SK-N-SH (cell line): ENCODE measurements at regions not wholly inside any gene's neighbourhood (a gene's known extent, or its start where the extent isn't known, plus 50 kb on each side); places are given as distances from the start of the nearest gene placed in this dataset.
"Not testable (repeated sequence)": the region's sequence is repeated elsewhere in the genome, so short reads cannot be mapped to it uniquely, and the experiment has no call there.

ENCODE experiments used
- CTCF ChIA-PET: fragments of 300-600, 350-600 bp; formaldehyde crosslinking; extraction: SDS; loops from one replicate; lab custom pipeline; 2021; lab: Yijun Ruan, JAX
- POLR2A ChIA-PET: fragments of 350-600 bp; sonication (Branson Sonifier 250); formaldehyde crosslinking; extraction: SDS; loops from one replicate; lab custom pipeline; 2020; ENCODE audit warnings: antibody characterized with exemption, inconsistent platforms; lab: Yijun Ruan, JAX
- DNase-seq: peaks from one replicate; pipeline ENCODE4 v3.0.0; 2012
- H2AFZ ChIP-seq: fragments of 200-600 bp; sonication (generic); 2 replicates; pipeline ENCODE4 v1.8.1; 2016; ENCODE audit warnings: antibody characterized with exemption, mild to moderate bottlenecking, low read depth
- H3F3A ChIP-seq: fragments of 200-600 bp; sonication (generic); replicated peaks from 2 replicates; pipeline ENCODE3; 2016; ENCODE audit warnings: antibody characterized with exemption, mild to moderate bottlenecking; ENCODE audit not compliant: insufficient read depth
- H3K27ac ChIP-seq, 2 experiments: fragments of 200-500 bp in 1 of 2; fragments of 200-600 bp in 1 of 2; sonication (Bioruptor generic) in 1 of 2; sonication (generic), shearing (Covaris generic) in 1 of 2; 2 replicates each; pipeline versions ENCODE4 v1.5.1 to v1.6.1; 2014 to 2016; ENCODE audit warnings: low read depth in 2 of 2, inconsistent platforms in 1 of 2, low read length in 1 of 2, mild to moderate bottlenecking in 1 of 2, mixed read lengths in 1 of 2
- H3K27me3 ChIP-seq: fragments of 200-600 bp; sonication (generic), shearing (Covaris generic); 2 replicates; pipeline ENCODE4 v1.6.1; 2016; ENCODE audit warnings: mixed run types; ENCODE audit not compliant: insufficient read depth
- H3K36me3 ChIP-seq, 2 experiments: fragments of 200-500 bp in 1 of 2; fragments of 200-600 bp in 1 of 2; sonication (Bioruptor generic) in 1 of 2; sonication (generic) in 1 of 2; replicated peaks in 1 of 2; 2 replicates each; pipeline versions ENCODE3 to v1.5.1; 2014 to 2016; ENCODE audit warnings: low read length in 1 of 2, mild to moderate bottlenecking in 1 of 2; ENCODE audit not compliant: insufficient read depth in 2 of 2, control insufficient read depth in 1 of 2
- H3K4me1 ChIP-seq, 2 experiments: fragments of 200-500 bp in 1 of 2; fragments of 200-600 bp in 1 of 2; sonication (Bioruptor generic) in 1 of 2; sonication (generic), shearing (Covaris generic) in 1 of 2; 2 replicates each; pipeline versions ENCODE4 v1.5.1 to v1.6.1; 2014 to 2016; ENCODE audit warnings: low read depth in 1 of 2, low read length in 1 of 2, mixed run types in 1 of 2; ENCODE audit not compliant: insufficient read depth in 2 of 2, control insufficient read depth in 1 of 2
- H3K4me2 ChIP-seq: fragments of 200-600 bp; sonication (generic), shearing (Covaris generic); 2 replicates; pipeline ENCODE4 v1.6.1; 2017; ENCODE audit warnings: mixed run types
- H3K4me3 ChIP-seq, 2 experiments: fragments of 200-500 bp in 1 of 2; fragments of 200-600 bp in 1 of 2; sonication (Bioruptor generic) in 1 of 2; sonication (generic), shearing (Covaris generic) in 1 of 2; 2 replicates each; pipeline versions ENCODE4 v1.5.1 to v1.8.1; 2014 to 2016; ENCODE audit warnings: low read depth in 2 of 2, inconsistent platforms in 1 of 2, low read length in 1 of 2, mild to moderate bottlenecking in 1 of 2, mixed read lengths in 1 of 2, moderate library complexity in 1 of 2
- H3K79me2 ChIP-seq: fragments of 200-600 bp; sonication (generic); 2 replicates; pipeline ENCODE4 v1.8.1; 2017; ENCODE audit warnings: mild to moderate bottlenecking; ENCODE audit not compliant: insufficient read depth
- H3K9ac ChIP-seq: fragments of 200-600 bp; sonication (generic); 2 replicates; pipeline ENCODE4 v1.6.1; 2017; ENCODE audit warnings: mixed run types
- H3K9me2 ChIP-seq: fragments of 200-600 bp; sonication (generic); 2 replicates; pipeline ENCODE4 v1.6.1; 2017; ENCODE audit warnings: mixed run types
- H3K9me3 ChIP-seq: fragments of 200-600 bp; sonication (generic); 2 replicates; pipeline ENCODE4 v1.6.1; 2017; ENCODE audit warnings: mixed run types, mild to moderate bottlenecking, moderate library complexity
- H4K20me1 ChIP-seq: fragments of 200-600 bp; sonication (generic); 2 replicates; pipeline ENCODE4 v1.6.1; 2017; ENCODE audit warnings: mild to moderate bottlenecking, mixed run types; ENCODE audit not compliant: insufficient read depth
- WGBS: methylation state at CpG from one replicate; pipeline ENCODE4 v1.1.6; 2017; ENCODE audit warnings: low lambda C conversion rate; 5-methylcytosine and 5-hydroxymethylcytosine counted together

DNA sequence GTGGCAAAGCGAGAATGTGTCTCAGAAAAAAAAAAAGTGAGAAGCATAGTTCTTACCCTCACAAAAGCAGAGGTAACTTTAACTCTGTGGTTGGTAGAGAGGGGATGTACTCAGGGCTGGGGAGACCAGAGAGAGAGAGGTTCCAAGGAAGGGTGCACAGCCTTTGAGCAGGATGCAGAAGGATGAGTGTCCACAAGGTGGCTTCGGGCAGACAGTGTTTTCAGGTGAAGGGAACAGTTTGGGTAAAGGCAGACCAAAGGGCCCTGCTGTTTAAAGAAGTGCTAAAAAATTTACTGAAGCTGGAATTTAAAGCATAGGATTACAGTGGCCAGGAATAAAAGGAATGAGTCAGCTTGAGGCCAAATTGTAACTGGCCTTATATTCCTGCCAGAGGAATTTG lies 2240.6 kb downstream of the EPHA3 start:
- H3K9me2 ChIP-seq, H3K4me2 ChIP-seq, H3K27me3 ChIP-seq, POLR2A ChIA-PET, H3K9me3 ChIP-seq, H3K27ac ChIP-seq, H3K79me2 ChIP-seq, H3F3A ChIP-seq, H3K4me3 ChIP-seq, DNase-seq, H4K20me1 ChIP-seq, H2AFZ ChIP-seq, H3K9ac ChIP-seq, H3K36me3 ChIP-seq, CTCF ChIA-PET, H3K4me1 ChIP-seq: not testable (repeated sequence)
- 0% methylated on average over 2 of the region's 2 CpGs for WGBS

DNA sequence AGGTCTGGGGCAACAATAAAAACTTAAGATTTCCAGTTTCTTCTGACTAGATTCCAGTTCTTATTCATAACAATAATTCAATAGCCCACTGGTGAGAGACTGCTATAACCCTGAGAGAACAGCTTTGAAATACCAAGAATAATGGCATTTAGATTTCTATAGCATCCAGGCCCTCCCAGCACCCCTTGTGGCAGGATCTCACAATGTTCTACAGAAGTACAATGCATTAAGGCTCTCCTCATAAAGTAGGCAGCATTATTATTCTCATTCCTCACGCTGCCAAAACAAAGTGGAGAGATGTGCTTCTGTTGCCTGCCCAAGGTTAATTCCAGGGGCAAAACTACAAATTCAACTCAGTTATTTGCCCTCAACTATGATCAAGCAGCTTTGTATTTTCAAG lies 2241.7 kb downstream of the EPHA3 start:
- H3K27ac ChIP-seq, CTCF ChIA-PET: not testable (repeated sequence)

DNA sequence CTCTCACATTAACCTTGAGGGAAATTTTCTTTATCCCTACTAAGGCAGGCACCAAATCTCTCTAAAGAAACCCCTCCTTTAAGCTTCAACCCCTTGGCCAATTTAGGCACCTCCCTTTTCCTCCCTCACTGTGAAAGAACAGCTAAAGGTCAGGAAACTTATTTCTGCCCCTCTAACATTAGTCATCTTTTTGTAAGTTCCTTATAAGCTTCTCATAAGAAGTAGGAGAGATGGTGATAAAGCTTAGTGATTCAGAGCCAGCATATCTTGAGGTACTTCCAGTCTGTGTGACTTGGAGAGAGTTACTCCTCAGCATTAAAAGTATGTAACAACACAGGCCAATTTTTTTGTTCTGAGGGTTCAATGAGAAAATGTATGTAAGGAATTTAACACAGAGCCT lies 2244.7 kb downstream of the EPHA3 start:
- H3K27me3 ChIP-seq, H3K36me3 ChIP-seq, H3K79me2 ChIP-seq, POLR2A ChIA-PET, H3K4me1 ChIP-seq, DNase-seq, H3K4me2 ChIP-seq, H3K9me2 ChIP-seq, H3K9me3 ChIP-seq, H4K20me1 ChIP-seq, H3K4me3 ChIP-seq, H3K27ac ChIP-seq, H2AFZ ChIP-seq, H3K9ac ChIP-seq, CTCF ChIA-PET: not testable (repeated sequence)
- peaks cover 10% of the 10 kb centered on the region for H3F3A ChIP-seq

More for the DNA sequence above, 2241.7 kb downstream of the EPHA3 start:
- H3K27me3 ChIP-seq, H3K4me2 ChIP-seq, POLR2A ChIA-PET, H3K79me2 ChIP-seq, H3K36me3 ChIP-seq, H3K9me2 ChIP-seq, H3K9me3 ChIP-seq, H3F3A ChIP-seq, H3K9ac ChIP-seq, H3K4me3 ChIP-seq, H3K4me1 ChIP-seq, H4K20me1 ChIP-seq, DNase-seq, H2AFZ ChIP-seq: not testable (repeated sequence)
- 0% methylated on average over 1 of the region's 1 CpG for WGBS

DNA sequence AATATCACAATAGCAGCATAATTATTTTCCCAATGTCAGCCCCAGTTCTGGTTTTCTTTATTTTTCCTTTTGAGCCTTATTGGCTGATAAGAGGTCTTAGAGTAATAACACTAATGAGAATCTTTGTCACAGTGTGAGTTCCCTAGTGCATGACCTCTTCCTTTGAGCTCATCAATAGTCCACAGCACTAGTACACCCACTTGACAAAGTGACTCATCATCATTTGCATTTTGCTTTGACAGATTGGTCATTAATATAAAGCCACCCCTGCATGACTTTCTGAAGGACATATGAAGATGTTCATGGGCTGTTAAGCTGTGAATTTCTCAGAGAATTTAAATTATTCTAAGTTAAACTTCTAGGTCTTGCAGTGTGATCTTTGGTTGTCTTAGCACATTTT lies 2251.9 kb downstream of the EPHA3 start:
- H4K20me1 ChIP-seq, H3K4me3 ChIP-seq, H3K4me1 ChIP-seq, H3K9me2 ChIP-seq, H3K79me2 ChIP-seq, DNase-seq, H3K27me3 ChIP-seq, H2AFZ ChIP-seq, H3K4me2 ChIP-seq, H3K27ac ChIP-seq, H3K36me3 ChIP-seq, H3K9me3 ChIP-seq, POLR2A ChIA-PET, H3K9ac ChIP-seq, CTCF ChIA-PET: not testable (repeated sequence)
- H3F3A ChIP-seq = peaks cover 10% of the 10 kb centered on the region

DNA sequence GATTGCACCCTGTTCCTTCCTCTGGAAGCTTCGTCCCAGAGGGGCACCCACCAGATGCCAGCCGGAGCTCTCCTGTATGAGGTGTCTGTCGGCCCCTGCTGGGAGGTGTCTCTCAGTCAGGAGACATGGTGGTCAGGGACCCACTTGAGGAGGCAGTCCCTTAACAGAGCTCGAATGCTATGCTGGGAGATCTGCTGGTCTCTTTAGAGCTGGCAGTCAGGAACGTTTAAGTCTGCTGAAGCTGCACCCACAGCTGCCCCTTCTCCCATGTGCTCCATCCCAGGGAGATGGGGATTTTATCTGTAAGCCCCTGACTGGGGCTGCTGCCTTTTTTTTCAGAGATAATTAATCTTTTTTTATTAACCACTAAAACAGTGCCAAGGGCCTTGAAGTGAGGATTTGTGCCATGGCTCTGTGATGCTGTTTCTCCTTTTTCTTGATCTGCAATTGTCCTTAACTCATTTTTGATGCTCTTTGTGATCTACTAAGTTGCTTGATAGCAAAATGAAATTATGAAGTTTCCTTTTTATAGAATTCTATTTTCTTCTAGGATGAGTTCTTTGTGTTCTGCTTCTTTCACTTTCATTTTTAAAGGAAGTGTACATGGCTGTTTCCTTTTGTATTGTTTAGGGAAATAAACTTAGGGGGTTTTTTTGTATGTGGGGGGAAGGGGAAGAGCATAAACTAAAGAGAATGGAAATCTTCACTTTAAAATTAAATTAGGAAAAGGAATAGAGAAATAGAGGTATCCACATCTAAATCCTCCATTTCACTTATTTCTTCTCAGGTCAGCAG lies 2275.9 kb downstream of the EPHA3 start:
- DNase-seq, H3K27me3 ChIP-seq, H3K27ac ChIP-seq, H2AFZ ChIP-seq, H3K9me2 ChIP-seq, H3K79me2 ChIP-seq, H3K9me3 ChIP-seq, H3K9ac ChIP-seq, H4K20me1 ChIP-seq, H3K36me3 ChIP-seq, H3F3A ChIP-seq, H3K4me1 ChIP-seq, H3K4me3 ChIP-seq, H3K4me2 ChIP-seq, POLR2A ChIA-PET, CTCF ChIA-PET: not testable (repeated sequence)
- 0% methylated on average over 1 of the region's 5 CpGs for WGBS

DNA sequence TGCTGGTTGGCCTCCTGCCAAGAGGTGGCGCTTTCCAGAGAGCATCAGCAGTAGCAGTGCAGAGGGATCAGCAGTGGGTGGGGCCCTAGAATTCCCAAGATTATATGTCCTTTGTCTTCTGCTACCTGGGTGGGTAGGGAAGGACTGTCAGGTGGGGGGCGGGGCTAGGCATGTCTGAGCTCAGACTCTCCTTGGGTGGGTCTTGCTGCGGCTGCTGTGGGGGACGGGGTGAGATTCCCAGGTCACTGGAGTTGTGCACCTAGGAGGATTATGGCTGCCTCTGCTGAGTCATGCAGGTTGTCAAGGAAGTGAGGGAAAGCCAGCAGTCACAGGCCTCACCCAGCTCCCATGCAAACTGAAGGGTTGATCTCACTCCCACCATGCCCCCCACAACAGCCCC lies 2296.5 kb downstream of the EPHA3 start:
- H4K20me1 ChIP-seq, H3K36me3 ChIP-seq, CTCF ChIA-PET, H3K79me2 ChIP-seq, POLR2A ChIA-PET, H3K4me3 ChIP-seq, H2AFZ ChIP-seq, H3F3A ChIP-seq, H3K27ac ChIP-seq, H3K9me3 ChIP-seq, H3K9me2 ChIP-seq, H3K27me3 ChIP-seq, H3K9ac ChIP-seq, H3K4me1 ChIP-seq, DNase-seq, H3K4me2 ChIP-seq: not testable (repeated sequence)
- WGBS = 3% methylated on average over 4 of the region's 4 CpGs
